Ovary (tissue), 7 donors: ENCODE measurements at regions not wholly inside any gene's neighbourhood (a gene's known extent, or its start where the extent isn't known, plus 50 kb on each side); places are given as distances from the start of the nearest gene placed in this dataset.

Experiments
- DNase-seq, 5 donors: peaks; one replicate each; pipeline ENCODE4 v3.0.0-alpha.2; 2019 to 2020
- H3K27ac ChIP-seq, 2 donors: fragments of 200-600 bp; one replicate each; pipeline versions ENCODE4 v1.5.1 to v1.8.0; 2019 to 2022
- H3K27me3 ChIP-seq: fragments of 200-600 bp; one replicate; pipeline ENCODE4 v1.8.0; 2022
- H3K36me3 ChIP-seq: fragments of 200-600 bp; sonication (generic); one replicate; pipeline ENCODE4 v1.5.1; 2019
- H3K4me1 ChIP-seq: one replicate; pipeline ENCODE4 v1.8.1; 2013; ENCODE audit warnings: mild to moderate bottlenecking, moderate library complexity; ENCODE audit not compliant: insufficient read depth
- H3K4me3 ChIP-seq: fragments of 200-600 bp; sonication (generic); one replicate; pipeline ENCODE4 v1.5.1; 2017
- H3K9me3 ChIP-seq, 2 donors: fragments of 200-600 bp in 1 of 2; sonication (generic) in 1 of 2; one replicate each; pipeline versions ENCODE4 v1.5.1 to v1.8.1; 2013 to 2019; ENCODE audit warnings: mild to moderate bottlenecking in 1 of 2, moderate library complexity in 1 of 2
- EP300 ChIP-seq: sonication (generic); formaldehyde crosslinking; IDR thresholded peaks from one replicate; pipeline ENCODE4 v1.6.1; 2017; ENCODE audit warnings: antibody characterized with exemption
- POLR2A ChIP-seq: fragments of 450-650 bp; IDR thresholded peaks from one replicate; pipeline ENCODE4 v1.6.1; 2017; ENCODE audit warnings: antibody characterized with exemption, mild to moderate bottlenecking, moderate library complexity
- WGBS, 3 donors: extraction: QIAGEN DNeasy Blood & Tissue Kit in 1 of 3; methylation state at CpG; one replicate each; pipeline versions ENCODE4 v1.1.5 to v1.1.7; 2013 to 2017; 5-methylcytosine and 5-hydroxymethylcytosine counted together
- intact Hi-C, 4 donors: fragments of 100-400 bp; cut with DNase I; formaldehyde crosslinking; loops; one replicate each; pipeline versions ENCODE4 v1.11.0 to v1.15.1; 2022 to 2023
- TF ChIP-seq, protein P1 (sequence below), 3 donors: fragments of 450-650 bp in 2 of 3; fragments of 200-600 bp in 1 of 3; IDR thresholded peaks; one replicate each; pipeline versions ENCODE4 v1.5.1 to v1.8.0; 2016 to 2022; ENCODE audit warnings: antibody characterized with exemption in 3 of 3, mild to moderate bottlenecking in 1 of 3
- donor health status: DM: no; HTN: no; CAD: no; lungs with moderate emphysema.
- donor health status: DM: no; HTN: no; CAD: no.
- donor health status: Bipolar disorder and iron deficiency.
- donor health status: DM: no; HTN: no; CAD: no.
- donor health status: DM: yes; HTN: yes; CAD: no.

DNA sequence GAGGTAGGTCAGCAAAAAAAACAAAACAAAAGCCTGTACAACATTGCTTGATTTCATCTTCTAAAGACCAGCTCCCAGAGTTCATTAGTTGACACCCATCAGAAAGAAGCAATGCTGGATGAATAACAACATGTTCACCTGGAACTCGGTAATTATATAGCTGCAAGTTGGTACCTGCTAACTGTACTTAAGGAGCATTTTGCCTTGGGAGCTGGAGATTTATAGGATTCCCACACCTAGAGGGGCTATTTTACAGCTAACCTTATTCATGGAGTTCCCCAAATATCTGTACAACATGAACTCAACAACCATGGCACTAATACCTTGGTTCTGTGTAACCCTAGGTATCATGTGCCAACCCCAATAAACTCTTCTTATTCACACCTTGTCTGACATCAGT lies 281.1 kb upstream of the NCKAP5 start:
- intact Hi-C loops = loop anchor here in 1 of 4 donors (10.0 kb wide), 1 partner anchor 1305 kb away; no protein-coding TSS in a partner anchor
- 83 to 94% (median 93%) methylated on average over 1 of the region's 1 CpG for WGBS, 3 donors

DNA sequence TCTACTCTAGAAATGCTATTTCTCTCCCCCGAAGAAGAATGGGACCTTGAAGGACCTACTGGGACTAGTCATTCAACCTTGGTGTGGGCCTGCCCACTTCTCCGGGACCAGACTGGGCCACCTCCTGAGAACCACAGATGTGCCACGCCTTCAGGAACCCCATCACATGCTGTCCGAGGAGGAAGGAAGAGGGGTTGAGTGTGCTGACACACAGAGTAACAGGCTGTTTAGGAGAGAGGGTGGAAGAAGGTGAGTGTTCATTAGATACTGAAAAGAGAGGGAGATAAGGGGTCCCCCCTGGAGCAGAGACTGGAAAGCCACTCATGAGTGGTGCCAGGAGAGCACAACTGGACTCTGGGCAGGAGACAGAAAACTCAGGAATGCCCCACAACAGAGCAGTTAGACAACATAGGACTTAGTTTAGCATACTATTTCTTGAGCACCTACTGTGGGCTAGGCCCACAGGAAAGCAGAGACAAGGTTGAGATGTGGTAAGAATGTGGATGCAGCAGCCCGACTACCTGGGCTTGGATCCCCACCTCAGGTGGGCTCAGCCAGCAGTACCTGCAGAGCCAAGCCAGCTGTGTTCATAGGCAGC lies 286.4 kb upstream of the NCKAP5 start:
- no peaks in the 10 kb centered on the region for H3K4me1 ChIP-seq
- WGBS, 3 donors = 82 to 86% (median 85%) methylated on average over 5 of the region's 5 CpGs
- TF ChIP-seq, protein P1, sequence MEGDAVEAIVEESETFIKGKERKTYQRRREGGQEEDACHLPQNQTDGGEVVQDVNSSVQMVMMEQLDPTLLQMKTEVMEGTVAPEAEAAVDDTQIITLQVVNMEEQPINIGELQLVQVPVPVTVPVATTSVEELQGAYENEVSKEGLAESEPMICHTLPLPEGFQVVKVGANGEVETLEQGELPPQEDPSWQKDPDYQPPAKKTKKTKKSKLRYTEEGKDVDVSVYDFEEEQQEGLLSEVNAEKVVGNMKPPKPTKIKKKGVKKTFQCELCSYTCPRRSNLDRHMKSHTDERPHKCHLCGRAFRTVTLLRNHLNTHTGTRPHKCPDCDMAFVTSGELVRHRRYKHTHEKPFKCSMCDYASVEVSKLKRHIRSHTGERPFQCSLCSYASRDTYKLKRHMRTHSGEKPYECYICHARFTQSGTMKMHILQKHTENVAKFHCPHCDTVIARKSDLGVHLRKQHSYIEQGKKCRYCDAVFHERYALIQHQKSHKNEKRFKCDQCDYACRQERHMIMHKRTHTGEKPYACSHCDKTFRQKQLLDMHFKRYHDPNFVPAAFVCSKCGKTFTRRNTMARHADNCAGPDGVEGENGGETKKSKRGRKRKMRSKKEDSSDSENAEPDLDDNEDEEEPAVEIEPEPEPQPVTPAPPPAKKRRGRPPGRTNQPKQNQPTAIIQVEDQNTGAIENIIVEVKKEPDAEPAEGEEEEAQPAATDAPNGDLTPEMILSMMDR (IDR thresholded peaks at IDR 0.05) = no peak
- TF ChIP-seq POLR2A (no peak), EP300 (no peak)
- intact Hi-C loops = no loop called here
- no peaks in the 10 kb centered on the region for H3K36me3 ChIP-seq
- H3K4me3 ChIP-seq = no peak overlapping the region
- H3K27me3 ChIP-seq = no peaks in the 10 kb centered on the region
- H3K9me3 ChIP-seq = peaks cover 0 to 2% of the 10 kb centered on the region in 2 donors
- no peak overlapping the region for H3K27ac ChIP-seq
- DNase-seq = no peak

More for the DNA sequence above, 281.1 kb upstream of the NCKAP5 start:
- Histone ChIP-seq H3K36me3 (no peaks in the 10 kb centered on the region), H3K4me1 (no peaks in the 10 kb centered on the region), H3K4me3 (no peak overlapping the region), H3K27ac (no peak overlapping the region), H3K27me3 (no peaks in the 10 kb centered on the region), H3K9me3 (peaks cover 0 to 2% of the 10 kb centered on the region in 2 donors)
- no peak for DNase-seq
- TF ChIP-seq, protein P1 (IDR thresholded peaks at IDR 0.05) = no peak
- TF ChIP-seq EP300 (no peak), POLR2A (no peak)

DNA sequence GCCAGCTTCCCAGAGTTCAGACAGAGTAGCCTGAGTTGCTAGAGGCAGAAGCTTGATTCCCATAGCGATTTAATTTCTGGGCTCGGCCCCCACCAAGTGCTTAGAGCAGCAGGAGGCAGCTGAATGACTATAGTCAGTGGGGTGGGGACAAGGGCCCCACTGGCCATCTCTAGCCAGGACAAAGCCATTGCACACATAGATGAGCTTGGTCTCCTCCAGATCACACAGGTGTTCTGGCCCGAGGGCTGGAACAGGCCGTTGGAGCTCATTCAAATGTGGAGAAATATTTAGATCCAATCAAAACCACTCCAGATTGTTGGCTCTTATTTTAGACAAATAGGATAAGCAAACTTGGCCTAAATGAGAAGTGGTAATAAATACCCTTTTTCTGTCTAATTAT lies 287.3 kb upstream of the NCKAP5 start:
- Histone ChIP-seq H3K36me3 (no peaks in the 10 kb centered on the region), H3K4me1 (no peaks in the 10 kb centered on the region), H3K9me3 (peaks cover 0 to 2% of the 10 kb centered on the region in 2 donors), H3K4me3 (no peak overlapping the region), H3K27ac (no peak overlapping the region), H3K27me3 (no peaks in the 10 kb centered on the region)
- WGBS, 3 donors = 72 to 82% (median 78%) methylated on average over 4 of the region's 4 CpGs
- no peak for TF ChIP-seq EP300
- TF ChIP-seq POLR2A = no peak
- TF ChIP-seq, protein P1 (IDR thresholded peaks at IDR 0.05) = no peak
- DNase-seq = no peak
- intact Hi-C loops = no loop called here

DNA sequence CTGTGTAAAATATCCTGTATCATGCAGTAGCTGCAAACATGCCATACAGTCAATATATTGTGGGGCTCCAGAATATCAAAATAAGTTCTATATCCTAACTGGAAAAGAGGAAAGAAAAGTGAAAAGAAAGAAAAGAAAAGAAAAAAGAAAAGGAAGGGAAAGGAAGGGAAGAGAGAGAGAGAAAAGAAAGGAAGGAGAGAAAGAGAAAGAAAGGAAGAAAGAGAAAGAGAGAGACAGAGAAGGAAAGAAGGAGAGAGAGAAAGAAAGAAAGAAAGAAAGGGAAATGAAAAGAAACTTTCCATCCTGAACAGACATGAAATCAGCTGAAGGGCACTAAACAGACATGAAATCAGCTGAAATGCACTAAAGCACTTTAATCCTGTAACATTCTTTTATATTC lies 288.4 kb upstream of the NCKAP5 start:
- Histone ChIP-seq H3K4me1 (no peaks in the 10 kb centered on the region), H3K4me3 (no peak overlapping the region), H3K27me3 (no peaks in the 10 kb centered on the region), H3K36me3 (no peaks in the 10 kb centered on the region), H3K9me3 (peaks cover 0 to 2% of the 10 kb centered on the region in 2 donors), H3K27ac (no peak overlapping the region)
- DNase-seq = no peak
- intact Hi-C loops = no loop called here
- TF ChIP-seq POLR2A = no peak
- TF ChIP-seq EP300 = no peak
- TF ChIP-seq, protein P1 (IDR thresholded peaks at IDR 0.05) = no peak
